Vagina (tissue), 2 donors: ENCODE measurements at regions not wholly inside any gene's neighbourhood (a gene's known extent, or its start where the extent isn't known, plus 50 kb on each side); places are given as distances from the start of the nearest gene placed in this dataset.

Source experiments
- POLR2A ChIP-seq, 2 donors: fragments of 450-650 bp; IDR thresholded peaks; one replicate each; pipeline ENCODE4 v1.6.1; 2017; ENCODE audit warnings: antibody characterized with exemption in 2 of 2, mild to moderate bottlenecking in 2 of 2, moderate library complexity in 2 of 2
- POLR2AphosphoS5 ChIP-seq, 2 donors: sonication (generic); formaldehyde crosslinking; IDR thresholded peaks; one replicate each; pipeline ENCODE4 v1.9.0; 2017; ENCODE audit warnings: antibody characterized with exemption in 2 of 2, mild to moderate bottlenecking in 2 of 2, low read depth in 1 of 2; ENCODE audit not compliant: insufficient read depth in 1 of 2
- TF ChIP-seq, protein P1 (sequence below), 3 experiments: fragments of 450-650 bp in 2 of 3; fragments of 200-600 bp in 1 of 3; sonication (generic) in 1 of 3; IDR thresholded peaks; one replicate each; pipeline ENCODE4 v1.5.1; 2017 to 2019; ENCODE audit warnings: antibody characterized with exemption in 3 of 3, mild to moderate bottlenecking in 2 of 3, moderate library complexity in 2 of 3

DNA sequence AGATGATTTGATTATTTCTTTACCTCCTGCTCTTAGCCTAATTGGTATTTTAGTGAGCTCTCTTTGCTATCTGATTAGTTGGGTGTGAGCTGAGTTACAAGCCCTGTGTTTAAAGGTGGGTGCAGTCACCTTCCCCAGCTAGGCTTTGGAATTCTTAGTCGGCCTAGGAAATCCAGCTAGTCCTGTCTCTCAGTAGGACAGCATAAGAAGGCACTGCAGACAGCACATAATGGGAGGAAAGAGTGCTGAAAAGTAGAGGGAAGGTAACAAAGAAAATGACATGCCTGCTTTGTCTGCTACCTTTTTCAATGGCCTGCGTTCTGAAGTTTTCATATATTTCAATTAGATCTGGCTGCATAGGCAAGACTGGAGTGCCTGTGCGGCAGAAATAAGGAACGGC, 1794.0 kb upstream of the CELF4 start:
- TF ChIP-seq, protein P1, sequence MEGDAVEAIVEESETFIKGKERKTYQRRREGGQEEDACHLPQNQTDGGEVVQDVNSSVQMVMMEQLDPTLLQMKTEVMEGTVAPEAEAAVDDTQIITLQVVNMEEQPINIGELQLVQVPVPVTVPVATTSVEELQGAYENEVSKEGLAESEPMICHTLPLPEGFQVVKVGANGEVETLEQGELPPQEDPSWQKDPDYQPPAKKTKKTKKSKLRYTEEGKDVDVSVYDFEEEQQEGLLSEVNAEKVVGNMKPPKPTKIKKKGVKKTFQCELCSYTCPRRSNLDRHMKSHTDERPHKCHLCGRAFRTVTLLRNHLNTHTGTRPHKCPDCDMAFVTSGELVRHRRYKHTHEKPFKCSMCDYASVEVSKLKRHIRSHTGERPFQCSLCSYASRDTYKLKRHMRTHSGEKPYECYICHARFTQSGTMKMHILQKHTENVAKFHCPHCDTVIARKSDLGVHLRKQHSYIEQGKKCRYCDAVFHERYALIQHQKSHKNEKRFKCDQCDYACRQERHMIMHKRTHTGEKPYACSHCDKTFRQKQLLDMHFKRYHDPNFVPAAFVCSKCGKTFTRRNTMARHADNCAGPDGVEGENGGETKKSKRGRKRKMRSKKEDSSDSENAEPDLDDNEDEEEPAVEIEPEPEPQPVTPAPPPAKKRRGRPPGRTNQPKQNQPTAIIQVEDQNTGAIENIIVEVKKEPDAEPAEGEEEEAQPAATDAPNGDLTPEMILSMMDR (IDR thresholded peaks at IDR 0.05), result no peak
- TF ChIP-seq POLR2A (IDR thresholded peaks at IDR 0.05), result no peak
- no peak for TF ChIP-seq POLR2AphosphoS5 (IDR thresholded peaks at IDR 0.05; ENCODE audit: insufficient read depth in 1 of 2, low read depth in 1 of 2)
